ENCODE measurements at regions not wholly inside any gene's neighbourhood (a gene's known extent, or its start where the extent isn't known, plus 50 kb on each side); places are given as distances from the start of the nearest gene placed in this dataset.

DNA sequence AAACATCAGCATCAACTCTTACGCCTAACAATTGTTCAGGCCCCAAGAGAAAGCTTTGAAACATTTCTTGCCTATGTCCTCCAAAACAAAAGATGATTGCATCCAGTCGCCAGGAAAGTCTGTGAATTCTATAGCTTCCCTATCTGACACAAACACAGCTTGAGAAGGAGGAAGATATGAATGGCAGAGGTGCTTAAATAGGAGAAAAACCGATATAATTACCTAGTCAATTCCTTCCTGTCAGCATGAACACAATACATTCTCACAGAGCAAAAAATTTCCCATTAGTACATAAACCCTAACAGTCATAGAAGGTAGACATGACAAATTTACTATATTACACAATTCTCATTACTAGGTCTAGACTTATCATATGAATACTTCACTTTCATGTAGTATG is 326.5 kb downstream of the CGGBP1 start:
- TF ChIP-seq HOXA7 (CRISPR knock-in tag; IDR thresholded peaks at IDR 0.05; ENCODE audit: borderline replicate concordance) (no peak), ZBTB7A (tag by site-specific recombination; IDR thresholded peaks at IDR 0.05; ENCODE audit: low read depth) (no peak), ZBTB20 (tag by site-specific recombination; IDR thresholded peaks at IDR 0.05) (no peak), ZFHX2 (tag by site-specific recombination; conservative IDR thresholded peaks at IDR 0.05) (no peak)

Data from HEK293 (cell line).